K562 (cell line): ENCODE measurements at regions not wholly inside any gene's neighbourhood (a gene's known extent, or its start where the extent isn't known, plus 50 kb on each side); places are given as distances from the start of the nearest gene placed in this dataset.

Experiments
- CBFB ChIP-seq: sonication (generic); formaldehyde crosslinking; IDR thresholded peaks from 2 replicates; pipeline ENCODE4 v1.4.0; 2020; ENCODE audit warnings: mild to moderate bottlenecking, missing genetic modification reagents
- NBN ChIP-seq: fragments of 450-650 bp; IDR thresholded peaks from 2 replicates; pipeline ENCODE4 v1.6.1; 2016; ENCODE audit warnings: low read depth, mild to moderate bottlenecking
- NR0B1 ChIP-seq: fragments of 450-650 bp; IDR thresholded peaks from one replicate; pipeline ENCODE4 v1.6.1; 2018; ENCODE audit warnings: mild to moderate bottlenecking, moderate library complexity; ENCODE audit not compliant: partially characterized antibody
- SRF ChIP-seq, 2 experiments: fragments of 250-450, 450-650 bp in 1 of 2; sonication (Bioruptor Pico) in 1 of 2; sonication (generic) in 1 of 2; formaldehyde crosslinking; IDR thresholded peaks; 2 replicates each; pipeline versions ENCODE4 v1.5.0 to v1.5.1; 2020 to 2022; ENCODE audit warnings: mild to moderate bottlenecking in 1 of 2, missing genetic modification reagents in 1 of 2
- ZNF12 ChIP-seq: sonication (generic); formaldehyde crosslinking; IDR thresholded peaks from 2 replicates; pipeline ENCODE4 v1.4.0; 2020; ENCODE audit warnings: mild to moderate bottlenecking, missing genetic modification reagents
- TF ChIP-seq, protein P1 (sequence below): fragments of 250-450 bp; sonication (Bioruptor Pico); IDR thresholded peaks from 2 replicates; pipeline ENCODE4 v1.5.0; 2020; ENCODE audit warnings: mild to moderate bottlenecking, borderline replicate concordance
- TF ChIP-seq, protein P2 (sequence below), 2 experiments: fragments of 450-650 bp in 1 of 2; IDR thresholded peaks; 2 replicates each; pipeline ENCODE4 v1.6.1; 2011 to 2017; ENCODE audit warnings: low read depth in 2 of 2, antibody characterized with exemption in 1 of 2, borderline replicate concordance in 1 of 2, low read length in 1 of 2, mild to moderate bottlenecking in 1 of 2, mixed read lengths in 1 of 2; ENCODE audit not compliant: control insufficient read depth in 1 of 2

DNA sequence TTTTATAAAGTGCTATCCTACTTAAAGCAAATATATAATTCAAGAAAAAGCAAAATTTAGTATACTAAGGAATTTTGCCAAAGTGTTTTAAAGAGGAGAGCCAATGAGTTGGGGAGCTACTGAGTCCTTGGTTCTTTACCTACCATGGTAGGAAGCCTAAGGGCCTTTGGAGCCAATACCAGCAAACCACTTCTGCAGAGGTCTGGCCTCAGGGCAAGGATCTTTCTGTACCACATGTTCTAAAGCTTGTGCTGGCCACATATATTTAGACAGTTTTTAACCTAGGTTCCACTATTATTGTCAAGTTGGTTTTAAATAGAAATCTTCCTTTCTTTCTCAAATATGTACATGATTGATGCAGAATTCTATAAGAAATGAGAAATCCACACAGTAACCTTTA is 172.3 kb upstream of the NREP start:
- TF ChIP-seq, protein P1, sequence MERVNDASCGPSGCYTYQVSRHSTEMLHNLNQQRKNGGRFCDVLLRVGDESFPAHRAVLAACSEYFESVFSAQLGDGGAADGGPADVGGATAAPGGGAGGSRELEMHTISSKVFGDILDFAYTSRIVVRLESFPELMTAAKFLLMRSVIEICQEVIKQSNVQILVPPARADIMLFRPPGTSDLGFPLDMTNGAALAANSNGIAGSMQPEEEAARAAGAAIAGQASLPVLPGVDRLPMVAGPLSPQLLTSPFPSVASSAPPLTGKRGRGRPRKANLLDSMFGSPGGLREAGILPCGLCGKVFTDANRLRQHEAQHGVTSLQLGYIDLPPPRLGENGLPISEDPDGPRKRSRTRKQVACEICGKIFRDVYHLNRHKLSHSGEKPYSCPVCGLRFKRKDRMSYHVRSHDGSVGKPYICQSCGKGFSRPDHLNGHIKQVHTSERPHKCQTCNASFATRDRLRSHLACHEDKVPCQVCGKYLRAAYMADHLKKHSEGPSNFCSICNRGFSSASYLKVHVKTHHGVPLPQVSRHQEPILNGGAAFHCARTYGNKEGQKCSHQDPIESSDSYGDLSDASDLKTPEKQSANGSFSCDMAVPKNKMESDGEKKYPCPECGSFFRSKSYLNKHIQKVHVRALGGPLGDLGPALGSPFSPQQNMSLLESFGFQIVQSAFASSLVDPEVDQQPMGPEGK, result no peak
- TF ChIP-seq SRF (CRISPR knock-in tag; IDR thresholded peaks at IDR 0.05) (no peak), NBN (no peak), NR0B1 (no peak), ZNF12 (CRISPR knock-in tag) (no peak), CBFB (no peak)
- TF ChIP-seq, protein P2, sequence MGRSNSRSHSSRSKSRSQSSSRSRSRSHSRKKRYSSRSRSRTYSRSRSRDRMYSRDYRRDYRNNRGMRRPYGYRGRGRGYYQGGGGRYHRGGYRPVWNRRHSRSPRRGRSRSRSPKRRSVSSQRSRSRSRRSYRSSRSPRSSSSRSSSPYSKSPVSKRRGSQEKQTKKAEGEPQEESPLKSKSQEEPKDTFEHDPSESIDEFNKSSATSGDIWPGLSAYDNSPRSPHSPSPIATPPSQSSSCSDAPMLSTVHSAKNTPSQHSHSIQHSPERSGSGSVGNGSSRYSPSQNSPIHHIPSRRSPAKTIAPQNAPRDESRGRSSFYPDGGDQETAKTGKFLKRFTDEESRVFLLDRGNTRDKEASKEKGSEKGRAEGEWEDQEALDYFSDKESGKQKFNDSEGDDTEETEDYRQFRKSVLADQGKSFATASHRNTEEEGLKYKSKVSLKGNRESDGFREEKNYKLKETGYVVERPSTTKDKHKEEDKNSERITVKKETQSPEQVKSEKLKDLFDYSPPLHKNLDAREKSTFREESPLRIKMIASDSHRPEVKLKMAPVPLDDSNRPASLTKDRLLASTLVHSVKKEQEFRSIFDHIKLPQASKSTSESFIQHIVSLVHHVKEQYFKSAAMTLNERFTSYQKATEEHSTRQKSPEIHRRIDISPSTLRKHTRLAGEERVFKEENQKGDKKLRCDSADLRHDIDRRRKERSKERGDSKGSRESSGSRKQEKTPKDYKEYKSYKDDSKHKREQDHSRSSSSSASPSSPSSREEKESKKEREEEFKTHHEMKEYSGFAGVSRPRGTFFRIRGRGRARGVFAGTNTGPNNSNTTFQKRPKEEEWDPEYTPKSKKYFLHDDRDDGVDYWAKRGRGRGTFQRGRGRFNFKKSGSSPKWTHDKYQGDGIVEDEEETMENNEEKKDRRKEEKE (IDR thresholded peaks at IDR 0.05; ENCODE audit: borderline replicate concordance in 1 of 2, control insufficient read depth in 1 of 2, low read depth in 2 of 2, low read length in 1 of 2), result no peak
